ENCODE measurements at regions not wholly inside any gene's neighbourhood (a gene's known extent, or its start where the extent isn't known, plus 50 kb on each side); places are given as distances from the start of the nearest gene placed in this dataset.

GRCh38 chr7:13829914-13830900 lies 159.3 kb downstream of the ETV1 start:
- TF ChIP-seq YY1 (IDR thresholded peaks at IDR 0.05; ENCODE audit: insufficient read depth, insufficient read length) (no peak), SUZ12 (IDR thresholded peaks at IDR 0.05; ENCODE audit: extremely low read depth, insufficient read depth, insufficient read length) (no peak)
